Daoy (cell line): ENCODE measurements at regions not wholly inside any gene's neighbourhood (a gene's known extent, or its start where the extent isn't known, plus 50 kb on each side); places are given as distances from the start of the nearest gene placed in this dataset.
A peak's percentile ranks its signal among the peaks of the same experiment; 100 is the strongest.

Experiments used
- DNase-seq: peaks from one replicate; pipeline ENCODE4 v3.0.0-alpha.2; 2015; ENCODE audit warnings: low read depth

DNA sequence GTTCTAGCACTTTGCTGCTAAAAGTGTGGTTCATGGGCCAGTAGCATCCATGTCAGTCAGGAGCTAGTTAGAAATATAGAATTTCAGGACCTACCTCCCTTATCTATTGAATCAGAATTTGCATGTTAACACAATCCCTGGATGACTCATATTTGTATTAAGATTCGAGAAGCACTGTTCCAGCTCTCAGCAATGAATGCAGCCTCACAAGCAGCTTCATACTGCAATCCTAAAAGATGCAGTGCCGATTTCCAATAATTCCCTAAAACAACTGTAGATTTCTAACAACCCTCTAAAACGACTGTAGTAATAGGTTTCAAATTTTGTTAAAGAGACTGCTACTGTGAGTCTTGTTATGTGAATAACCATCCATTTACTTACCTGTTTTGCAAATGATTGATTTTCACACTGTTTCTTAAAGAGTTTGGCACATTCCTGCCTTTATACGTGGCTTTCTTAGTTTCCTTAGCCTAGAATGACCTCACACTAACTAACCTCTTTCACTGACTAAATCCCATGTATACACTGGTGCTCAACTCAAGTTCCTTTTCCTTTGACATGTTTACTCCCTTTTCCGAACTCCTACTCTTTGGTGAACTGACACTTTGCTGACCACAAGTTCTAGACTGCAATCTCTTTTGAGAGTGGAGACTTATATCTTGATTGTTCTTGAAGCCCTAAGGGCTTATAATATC lies 511.8 kb downstream of the METTL15 start:
- DNase-seq: peak; percentile 33

DNA sequence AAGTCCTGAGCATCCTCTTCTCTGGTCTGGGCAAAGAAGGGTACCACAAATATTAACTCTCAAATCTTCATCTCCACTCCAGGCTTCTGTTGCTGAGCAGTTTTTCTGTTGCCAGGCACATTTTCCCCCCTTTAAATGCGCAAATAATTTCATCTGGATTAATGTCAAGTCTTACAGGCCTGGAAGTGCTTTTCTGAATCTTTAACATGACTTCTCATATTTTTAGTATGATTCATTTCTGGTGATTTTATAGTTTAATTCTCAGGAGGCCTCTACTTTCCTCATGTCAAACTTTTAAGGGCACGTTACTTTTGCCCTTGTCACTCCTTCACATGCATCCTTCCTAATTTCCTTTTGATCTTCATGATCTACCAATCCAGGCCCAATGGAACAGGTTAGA lies 510.2 kb downstream of the METTL15 start:
- no peak for DNase-seq

DNA sequence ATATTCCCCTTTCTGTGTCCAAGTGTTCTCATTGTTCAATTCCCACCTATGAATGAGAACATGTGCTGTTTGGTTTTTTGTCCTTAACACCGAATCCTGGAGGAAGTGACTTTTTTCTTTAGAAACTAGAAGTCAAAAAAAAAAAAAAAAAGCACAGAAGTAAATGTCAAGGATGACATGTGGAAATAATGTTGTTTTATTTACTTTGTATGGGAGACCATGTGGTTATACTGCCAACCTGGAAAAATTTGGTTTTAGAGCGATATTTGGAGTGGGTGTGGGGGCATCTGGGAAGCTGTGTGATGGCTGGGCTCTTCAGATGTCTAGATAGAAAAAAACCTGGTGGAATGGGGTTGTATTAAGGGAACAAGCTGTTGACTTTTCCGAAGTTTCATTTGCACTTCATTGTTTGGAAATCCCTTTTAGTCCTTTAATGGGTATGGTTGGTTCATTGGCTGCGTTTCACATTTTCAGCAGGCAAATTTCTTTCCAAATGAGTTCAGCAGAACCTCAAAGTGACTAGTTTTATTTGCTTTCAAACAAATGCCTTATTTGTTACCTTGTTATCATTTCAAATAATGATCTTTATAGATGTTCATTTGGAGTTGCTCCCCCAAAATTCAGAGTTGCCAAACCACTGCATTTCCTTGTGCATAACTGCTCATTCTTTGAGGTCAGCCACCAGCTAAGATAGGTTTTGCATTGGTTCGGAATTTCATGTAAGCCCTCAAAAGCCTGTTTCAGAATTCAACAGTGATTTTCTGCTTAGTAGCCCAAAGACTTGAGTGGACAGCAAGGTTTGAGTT lies 508.2 kb downstream of the METTL15 start:
- DNase-seq: no peak

DNA sequence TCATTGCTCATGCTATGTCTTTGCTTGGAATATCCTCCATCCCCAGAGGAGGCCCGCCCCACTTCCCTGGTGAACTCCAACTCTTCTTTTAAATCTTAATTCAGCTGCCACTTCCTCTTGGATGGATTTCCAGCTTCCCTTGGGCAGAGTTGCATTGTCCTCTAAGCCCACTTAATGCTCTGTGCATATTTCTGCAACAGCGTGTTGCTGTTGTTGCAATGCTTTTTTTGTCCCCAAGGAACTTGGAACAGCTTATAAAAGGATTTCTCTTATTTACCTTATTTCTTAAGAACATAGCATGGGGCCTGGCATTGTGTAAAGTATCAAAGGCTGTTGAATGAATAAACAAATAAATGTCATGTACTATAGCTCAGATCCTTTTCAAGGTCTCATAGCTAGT lies 507.4 kb downstream of the METTL15 start:
- DNase-seq: no peak

DNA sequence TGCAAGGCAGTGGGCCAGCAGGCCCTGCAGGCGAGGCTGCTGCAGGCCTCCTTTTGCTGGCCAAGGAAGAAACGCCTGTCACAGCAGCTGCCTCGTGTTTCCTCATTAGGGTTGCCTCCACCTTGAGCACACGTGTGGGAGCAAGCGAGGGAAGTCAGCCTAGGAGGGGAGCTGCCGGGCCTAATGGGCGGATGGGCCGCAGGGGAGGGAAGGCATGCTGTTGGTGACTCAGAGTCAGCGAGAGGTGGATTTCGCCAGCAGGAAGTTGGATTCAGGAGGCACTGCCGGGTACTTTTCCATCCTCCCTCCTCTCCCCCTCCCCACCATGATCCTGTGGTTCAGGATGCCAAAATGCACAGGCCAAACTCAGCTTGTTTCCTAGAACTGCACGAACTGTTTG lies 498.7 kb downstream of the METTL15 start:
- DNase-seq: peak; percentile 85

DNA sequence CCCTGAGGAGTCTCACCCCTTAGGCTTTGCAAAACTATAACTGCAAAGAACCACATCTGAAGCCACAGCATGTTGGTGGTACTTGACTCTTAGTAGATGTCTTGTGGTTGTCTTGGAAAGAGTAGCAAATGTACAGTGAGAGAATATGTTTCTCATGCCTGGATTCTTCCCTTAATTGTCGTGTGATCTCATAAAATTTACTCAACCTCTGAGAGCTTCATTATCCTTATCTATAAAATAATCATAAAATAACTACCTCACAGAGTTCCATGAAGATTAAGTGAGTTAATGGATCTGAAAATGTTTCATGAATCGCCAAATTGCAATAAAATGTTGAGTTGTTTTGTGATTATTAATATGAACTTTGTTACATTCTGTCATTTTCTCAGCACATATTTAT lies 491.5 kb downstream of the METTL15 start:
- DNase-seq: no peak

DNA sequence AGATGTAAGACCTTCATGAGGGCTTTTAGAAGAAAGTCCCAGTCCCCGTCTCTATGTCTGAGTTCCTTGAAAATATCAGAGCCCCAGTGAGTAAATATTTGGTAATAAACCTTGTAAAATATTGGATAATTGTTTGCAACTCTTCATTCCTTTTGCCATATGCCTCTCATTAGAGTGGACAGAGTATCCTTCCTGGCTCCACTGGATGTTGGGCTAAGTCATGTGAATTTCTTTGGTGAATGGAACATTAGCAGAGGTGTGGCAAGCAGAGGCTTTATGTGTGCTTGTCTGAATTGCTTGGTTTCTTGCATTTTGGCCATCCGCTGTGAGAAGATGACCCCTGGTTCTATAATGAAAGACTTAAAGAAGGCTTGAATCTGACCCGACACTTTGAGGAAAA lies 490.3 kb downstream of the METTL15 start:
- no peak for DNase-seq

DNA sequence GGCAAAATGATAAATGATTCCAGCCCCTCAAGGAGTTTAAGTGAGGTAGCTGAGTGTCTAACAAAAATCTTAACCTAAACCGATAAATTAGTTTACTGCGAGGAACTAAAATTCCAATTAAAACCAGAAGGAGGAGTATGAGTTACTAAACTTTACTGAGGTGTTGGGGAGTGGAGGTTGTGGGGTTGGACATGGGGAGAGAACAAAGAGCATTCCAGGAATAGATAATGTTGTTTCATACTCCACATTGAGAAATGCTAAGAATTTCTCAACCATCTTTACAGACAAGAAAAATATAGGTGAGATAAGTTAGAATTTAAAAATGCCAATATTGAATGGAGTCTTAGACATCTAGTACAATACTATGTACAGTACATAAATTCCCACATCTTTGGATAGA lies 488.6 kb downstream of the METTL15 start:
- no peak for DNase-seq

DNA sequence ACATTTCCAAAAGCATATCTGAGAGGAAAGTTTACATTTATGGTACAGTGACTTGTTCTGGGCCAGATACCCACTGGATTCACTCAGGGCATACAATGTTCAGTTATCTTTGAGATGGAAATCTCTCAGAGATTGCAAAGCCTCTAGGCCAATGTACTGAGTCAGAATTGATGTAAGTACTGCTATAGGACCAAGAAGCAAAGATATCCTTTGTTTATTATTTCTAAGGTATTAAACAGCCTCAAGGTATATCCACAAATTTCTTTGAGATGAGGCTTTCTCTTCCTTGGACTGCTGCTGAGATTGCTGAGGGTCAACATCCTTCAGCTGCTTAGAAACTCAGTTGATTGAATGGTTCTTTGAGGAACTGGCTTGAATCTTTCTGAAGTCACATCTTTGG lies 484.0 kb downstream of the METTL15 start:
- DNase-seq: no peak

DNA sequence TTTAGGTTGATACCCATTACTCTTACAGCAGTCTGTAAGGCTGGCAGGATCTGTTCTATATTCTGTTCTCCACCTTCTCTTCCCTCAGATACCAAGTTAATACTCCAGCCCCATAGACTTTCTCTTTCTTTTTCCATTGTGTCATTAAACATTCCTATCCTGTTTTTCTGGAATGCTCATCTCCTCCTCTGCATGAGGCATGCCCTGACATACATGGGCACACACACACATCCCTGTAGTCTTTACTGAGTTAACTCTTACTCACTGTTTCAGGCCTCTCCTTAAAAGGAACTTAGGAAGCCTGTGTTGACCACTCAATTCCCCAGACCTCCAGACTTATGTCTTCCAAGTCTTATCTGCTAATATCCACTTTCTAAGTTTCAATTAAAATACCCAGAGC lies 476.8 kb downstream of the METTL15 start:
- DNase-seq: no peak

DNA sequence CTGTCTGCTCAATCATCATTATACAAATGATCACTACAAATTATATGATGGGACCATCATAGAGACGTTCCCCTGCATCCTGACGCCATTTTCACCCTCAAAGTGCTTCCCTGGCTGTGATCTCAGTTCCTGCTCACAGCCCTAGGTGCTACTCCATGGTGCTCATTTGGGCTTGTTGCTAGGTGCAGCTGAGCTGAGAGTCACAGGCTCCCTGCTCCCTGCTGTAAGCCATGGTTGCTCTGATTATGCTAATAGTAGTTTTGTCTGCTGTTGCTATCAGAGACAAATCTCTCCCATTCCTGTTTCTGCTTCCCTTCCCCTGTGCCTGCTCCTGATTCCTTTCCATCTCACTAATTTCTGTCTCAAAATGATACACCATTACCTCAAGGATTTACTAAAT lies 474.3 kb downstream of the METTL15 start:
- DNase-seq: no peak

DNA sequence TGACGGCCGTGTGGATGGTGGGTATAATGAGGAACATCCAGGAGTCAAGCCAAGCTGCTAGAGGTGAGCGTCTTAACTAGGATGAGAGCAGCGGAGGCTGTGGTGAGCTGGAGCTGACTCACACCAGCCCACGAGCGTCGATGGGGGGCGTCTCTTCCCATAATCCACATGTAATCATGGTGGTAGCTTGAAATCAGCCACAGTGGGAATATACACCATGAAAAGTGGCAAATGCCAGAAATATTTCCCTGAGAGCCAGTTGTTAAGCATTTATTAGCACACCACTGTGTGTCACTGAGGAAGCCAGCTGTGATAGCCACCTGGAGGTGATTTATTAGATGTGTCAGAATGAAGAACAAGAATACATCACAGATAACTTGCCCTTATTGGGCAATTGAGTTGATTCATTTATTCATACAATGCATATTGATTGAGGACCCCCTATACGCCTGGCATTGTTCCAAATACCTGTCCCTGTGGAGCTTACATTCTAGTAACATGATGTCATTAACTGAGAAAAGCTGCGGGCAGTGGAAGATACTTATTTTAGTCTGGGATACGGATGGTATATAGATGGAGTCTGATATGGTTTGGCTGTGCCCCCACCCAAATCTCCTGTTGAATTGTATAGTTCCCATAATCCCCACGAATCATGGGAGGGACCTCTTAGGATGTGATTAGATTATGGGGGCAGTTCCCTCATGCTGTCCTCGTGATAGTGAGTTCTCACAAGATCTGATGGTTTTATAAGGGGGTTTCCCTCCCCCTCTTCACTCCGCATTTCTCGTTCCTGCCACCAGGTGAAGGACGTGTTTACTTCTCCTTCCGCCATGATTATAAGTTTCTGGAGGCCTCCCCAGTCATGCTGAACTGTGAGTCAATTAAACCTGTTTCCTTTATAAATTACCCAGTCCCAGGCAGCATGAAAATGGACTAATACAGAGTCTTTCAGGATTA lies 473.4 kb downstream of the METTL15 start:
- DNase-seq: peak; percentile 82

DNA sequence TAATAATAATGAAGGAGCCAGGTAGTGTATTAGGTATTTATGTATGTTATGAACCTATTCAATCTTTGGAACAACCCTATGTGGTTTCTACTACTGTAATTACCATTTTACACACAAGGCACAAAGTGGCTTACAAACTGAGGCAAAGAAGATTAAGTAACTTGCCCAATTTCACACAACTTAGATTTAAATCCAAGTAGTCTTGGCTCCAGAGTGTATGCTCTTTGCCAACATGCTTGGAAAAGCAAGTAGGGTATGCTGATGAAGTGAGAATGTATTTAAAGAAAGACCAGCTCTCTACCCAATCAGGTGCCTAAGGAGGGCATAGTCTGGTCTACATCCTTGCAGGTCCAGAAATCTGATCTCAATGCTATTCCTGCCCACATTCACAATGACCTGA lies 463.2 kb downstream of the METTL15 start:
- no peak for DNase-seq

DNA sequence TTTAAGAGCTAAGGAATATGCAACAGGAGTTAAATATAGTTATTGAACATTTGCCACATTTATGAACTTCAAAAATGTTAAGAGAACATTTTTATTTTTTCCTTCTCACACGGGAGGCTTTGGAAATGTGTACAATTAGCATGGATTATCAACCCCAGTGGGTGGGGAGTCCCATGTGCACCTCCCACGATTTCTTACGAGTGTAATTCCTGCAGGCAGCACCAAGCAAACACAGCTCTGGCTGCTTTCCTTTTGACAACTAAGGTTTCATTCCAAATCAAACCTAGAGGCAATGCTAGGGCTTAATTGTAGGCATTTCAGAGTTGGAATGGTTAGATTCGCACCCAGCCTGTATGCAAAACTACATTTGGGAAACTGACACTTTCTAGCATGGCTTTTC lies 460.9 kb downstream of the METTL15 start:
- DNase-seq: no peak

DNA sequence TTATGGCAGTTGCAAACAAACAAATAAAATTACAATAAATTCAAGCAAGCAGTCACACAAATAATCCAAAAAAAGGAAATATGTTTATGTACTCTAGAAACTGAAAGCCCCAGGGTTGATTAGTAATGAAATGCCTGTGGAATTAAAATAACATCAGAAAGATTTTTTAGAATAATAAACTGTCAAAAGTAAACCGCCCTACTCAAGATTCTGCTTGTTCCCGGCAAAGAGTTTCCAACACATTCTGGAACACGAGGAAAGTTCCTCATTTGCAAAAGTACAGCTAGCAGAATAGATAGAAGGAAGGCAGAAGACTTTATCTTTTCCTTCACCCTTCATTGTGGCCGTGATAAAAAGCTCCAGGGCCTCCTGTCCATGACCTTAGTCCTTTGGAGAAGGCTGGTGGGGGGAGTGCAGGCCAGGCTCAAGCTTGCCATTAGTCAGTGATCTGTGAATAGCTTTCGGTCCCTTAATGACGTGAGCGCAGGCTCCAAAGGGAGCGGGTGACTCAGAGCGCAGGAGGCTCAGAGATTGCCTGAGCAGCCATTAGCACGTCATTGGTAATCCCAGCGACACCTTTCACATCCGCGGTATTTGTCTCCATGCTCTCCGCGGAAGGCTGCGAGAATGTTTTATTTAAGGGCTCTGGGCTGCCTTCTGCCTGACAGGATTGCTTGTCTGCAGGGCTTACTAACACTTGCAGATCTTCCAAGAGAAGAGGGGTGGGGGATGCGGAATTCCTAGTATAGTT lies 458.3 kb downstream of the METTL15 start:
- DNase-seq: peak; percentile 88

DNA sequence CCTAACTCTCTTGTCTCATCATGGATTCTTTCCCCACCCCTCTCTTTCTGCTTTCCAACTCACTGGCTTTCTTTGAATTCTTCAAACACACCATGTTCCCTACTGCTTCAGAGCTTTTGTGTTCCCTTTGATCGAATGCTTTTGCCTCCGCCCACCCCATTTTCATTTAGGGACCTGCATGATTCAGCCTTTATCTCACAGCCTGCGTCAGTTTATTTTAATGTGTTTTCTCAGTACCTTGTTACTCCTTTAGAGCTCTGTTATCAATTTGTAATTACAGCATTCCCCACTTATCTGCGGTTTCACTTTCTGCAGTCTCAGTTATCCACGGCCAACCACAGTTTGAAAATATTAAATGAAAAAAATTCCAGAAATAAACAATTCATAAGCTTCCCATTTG lies 451.3 kb downstream of the METTL15 start:
- DNase-seq: peak; percentile 37

DNA sequence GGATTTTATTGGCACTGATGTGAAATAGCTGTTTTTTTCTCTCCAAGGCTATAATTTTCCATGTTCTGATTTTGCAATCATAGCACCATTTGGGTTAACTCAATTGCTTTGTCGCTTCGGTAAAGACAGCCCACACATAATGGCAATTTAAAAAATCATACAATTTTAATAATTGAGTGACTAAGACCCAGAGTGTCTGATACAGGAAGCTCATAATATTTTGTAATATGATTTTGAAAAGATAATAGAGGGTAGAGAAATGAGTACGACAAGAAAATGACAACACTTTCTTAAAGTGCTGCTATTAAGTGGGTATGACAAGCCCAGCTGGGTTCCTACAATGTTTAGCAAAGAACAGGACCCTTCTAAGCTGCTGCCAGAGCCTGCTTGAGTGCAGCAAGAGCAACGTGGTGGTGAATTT lies 439.1 kb downstream of the METTL15 start:
- DNase-seq: no peak

DNA sequence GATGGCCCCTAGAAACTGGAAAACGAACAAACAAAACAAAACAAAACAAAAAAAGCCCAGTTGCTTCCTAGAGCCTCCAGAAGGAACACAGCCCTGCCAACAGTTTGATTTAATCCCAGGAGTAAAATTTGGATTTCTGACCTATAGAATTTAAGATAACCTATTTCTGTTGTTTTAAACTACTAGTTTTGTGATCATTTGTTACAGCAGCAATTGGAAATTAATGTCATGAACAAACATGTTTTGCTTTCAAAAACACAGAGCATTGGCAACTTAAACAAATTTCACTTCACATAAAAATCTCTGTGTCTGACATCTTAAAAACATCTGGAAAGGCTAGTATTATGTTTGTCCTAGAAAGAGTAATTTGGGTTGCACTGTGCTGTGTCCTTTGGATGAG lies 437.3 kb downstream of the METTL15 start:
- no peak for DNase-seq

DNA sequence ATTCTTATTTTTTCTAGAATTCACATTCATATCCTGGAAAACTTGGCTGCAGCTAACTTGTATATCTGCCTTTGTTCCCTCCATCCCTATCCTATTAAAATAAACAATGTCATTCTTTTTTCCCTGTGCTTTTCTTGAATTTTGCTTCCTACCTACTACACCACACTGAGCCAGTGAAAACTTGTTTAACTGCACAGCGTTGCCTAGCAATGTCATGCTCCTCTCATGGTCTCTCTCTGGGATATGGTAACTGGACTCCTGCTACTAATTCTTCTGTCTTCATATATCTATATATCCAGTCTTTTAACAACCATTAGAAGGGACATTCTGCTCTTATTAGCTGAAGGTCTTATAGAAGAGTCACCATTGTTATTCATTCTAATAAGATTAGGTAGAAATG lies 434.4 kb downstream of the METTL15 start:
- no peak for DNase-seq

DNA sequence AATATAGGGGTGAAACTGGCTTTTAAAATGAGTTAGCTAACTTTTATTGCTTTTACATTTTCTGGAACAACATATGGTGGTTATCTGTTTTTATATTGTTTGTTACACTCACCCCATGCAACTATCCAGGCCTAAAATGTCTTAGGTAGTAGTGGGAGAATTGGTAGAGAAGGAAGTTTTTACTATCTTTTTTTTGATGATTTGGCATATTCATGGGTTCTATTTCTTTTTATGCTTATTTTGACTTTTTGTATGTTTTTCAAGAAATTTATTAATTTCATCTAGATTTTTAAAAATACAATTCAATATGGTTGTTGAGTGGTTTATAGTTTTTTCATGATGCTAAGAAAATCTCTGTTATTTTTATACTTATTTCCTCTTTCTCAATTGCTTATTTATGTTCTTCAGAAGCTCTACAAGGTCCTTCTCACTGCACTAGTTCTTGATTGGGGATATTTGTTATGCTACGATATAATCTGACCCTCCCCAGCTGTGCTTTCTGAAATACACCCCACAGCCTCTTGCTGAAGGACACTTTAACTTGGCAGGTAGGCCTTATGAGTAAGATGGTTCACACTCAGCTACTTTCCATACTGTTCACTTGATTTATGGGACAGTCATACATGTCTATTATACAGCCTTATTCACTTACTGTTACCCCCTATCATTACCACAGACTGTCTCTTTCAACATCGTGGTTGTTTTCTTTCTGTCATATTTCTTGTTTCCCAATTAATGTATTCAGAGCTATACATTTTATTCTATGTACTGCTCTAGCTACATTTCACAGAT lies 431.2 kb downstream of the METTL15 start:
- no peak for DNase-seq

DNA sequence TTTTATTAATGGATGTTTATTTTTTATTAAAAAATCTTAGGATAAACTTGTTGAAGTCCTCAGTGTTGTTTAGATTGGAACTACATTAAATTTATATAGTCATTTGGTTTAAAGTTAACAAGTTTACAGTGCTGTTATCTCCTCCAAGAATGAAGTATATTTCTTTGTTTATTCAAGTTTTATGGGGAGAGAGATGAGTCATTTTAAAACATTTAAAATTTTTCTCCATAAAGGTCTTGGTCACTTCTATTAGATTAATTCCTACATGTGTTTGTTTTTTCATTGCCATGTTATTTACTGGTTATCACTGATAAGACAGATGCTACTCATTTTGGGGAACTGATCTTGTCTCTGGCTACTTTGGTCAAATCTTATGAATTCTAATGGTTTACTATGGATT lies 429.6 kb downstream of the METTL15 start:
- DNase-seq: no peak
